ENCODE measurements at regions not wholly inside any gene's neighbourhood (a gene's known extent, or its start where the extent isn't known, plus 50 kb on each side); places are given as distances from the start of the nearest gene placed in this dataset.

DNA sequence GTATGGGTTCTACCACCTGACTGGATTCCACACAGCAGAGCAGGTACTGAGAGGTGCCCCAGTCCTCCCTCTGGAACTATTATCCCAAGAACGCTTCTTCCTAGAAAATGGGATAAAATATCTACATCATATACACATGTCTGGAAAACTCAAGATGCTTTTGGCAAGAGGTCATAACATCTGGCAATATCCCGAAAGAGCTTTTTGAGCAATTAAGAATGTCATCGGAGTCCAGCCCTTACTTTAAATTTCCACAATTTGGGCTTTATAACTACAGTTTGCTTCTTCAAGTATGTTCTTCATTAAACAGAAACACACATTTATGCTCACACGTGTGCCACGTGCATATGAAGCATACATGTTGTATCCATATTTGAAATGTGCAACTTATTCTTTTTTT is 365.9 kb upstream of the THBS1 start:
- in situ Hi-C loops (cut with HindIII; ENCODE audit: low sequenced_read_pairs) = no loop called here

DNA sequence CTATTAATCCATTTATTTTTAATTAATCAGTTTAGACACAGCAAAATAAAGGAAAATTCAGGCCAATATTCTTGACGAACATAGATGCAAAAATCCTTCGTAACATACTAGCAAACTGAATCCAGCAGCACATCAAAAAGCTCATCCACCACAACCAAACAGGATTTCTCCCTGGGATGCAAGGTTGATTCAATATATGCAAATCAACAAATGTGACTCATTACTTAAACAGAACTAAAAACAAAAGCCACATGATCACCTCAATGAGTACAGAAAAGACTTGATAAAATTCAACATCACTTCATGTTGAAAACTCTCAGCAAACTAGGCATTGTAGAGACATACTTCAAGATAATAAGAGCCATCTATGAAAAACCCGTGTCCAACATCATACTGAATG is 364.1 kb upstream of the THBS1 start:
- in situ Hi-C loops (cut with HindIII; ENCODE audit: low sequenced_read_pairs) = no loop called here

DNA sequence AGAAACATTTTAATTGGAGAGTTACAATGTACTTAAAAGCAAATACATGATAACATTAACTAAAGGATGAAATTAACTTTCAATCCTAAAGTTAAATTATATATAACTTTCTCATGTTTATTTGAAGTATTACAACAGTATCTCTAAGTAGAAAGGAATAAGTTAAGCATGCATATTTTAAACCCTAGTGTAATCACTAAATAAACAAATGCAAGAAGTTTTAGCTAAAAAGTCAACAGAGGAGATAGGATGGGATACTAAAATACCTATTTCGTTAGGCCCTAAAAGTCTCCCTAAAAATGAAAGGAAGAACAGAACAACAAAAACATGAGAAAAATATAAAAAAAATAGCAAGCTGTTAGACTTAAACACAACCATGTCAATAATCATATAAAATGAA is 361.3 kb upstream of the THBS1 start:
- in situ Hi-C loops (cut with HindIII; ENCODE audit: low sequenced_read_pairs) = no loop called here

DNA sequence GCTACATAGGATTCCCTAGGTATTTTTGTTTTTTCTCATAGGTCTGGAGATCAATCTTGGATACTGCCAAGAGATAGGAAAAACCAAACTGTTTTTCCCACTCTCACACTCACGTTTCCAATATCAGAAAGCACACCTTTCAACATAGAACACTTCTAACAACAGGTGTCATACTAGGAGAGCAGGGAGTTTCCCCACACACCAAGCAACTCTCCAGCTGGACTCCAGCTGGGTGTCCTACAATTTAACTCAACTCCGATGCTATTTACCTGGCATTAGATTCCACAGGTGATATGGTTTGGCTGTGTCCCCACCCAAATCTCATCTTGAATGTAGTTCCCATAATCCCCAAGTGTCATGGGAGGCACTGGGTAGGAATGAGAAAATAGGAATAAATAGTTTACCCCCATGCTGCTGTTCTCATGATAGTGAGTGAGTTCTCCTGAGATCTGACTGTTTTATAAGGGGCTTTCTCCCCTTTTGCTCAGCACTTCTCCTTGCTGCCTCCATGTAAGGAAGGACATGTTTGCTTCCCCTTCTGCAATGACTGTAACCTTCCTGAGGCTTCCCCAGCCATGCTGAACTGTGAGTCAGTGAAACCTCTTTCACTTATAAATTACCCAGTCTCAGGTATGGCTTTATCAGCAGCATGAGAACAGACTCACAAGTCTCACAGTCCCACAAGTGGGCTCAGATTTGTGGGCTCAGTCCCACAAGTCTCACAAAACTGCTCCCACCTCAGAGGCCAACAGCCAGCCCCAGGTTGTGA is 354.5 kb upstream of the THBS1 start:
- in situ Hi-C loops (cut with HindIII; ENCODE audit: low sequenced_read_pairs) = no loop called here

DNA sequence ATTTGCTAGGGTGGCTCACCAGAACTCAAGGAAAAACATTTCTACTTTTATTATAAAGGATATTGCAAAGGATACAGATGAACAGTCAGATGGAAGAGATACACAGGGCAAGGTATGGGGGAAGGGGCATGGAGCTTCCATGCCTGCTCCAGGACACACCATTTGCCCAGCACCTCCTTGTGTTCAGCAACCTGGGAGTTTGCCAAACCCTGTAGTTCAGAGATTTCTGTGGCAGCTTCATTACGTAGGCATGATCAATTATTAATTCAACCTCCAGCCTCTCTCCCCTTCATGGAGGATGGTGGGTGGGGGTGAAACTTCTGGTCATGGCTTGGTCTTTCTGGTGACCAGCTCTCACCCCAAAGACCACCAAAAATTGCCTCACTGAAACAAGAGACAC is 353.9 kb upstream of the THBS1 start:
- in situ Hi-C loops (cut with HindIII; ENCODE audit: low sequenced_read_pairs) = no loop called here

DNA sequence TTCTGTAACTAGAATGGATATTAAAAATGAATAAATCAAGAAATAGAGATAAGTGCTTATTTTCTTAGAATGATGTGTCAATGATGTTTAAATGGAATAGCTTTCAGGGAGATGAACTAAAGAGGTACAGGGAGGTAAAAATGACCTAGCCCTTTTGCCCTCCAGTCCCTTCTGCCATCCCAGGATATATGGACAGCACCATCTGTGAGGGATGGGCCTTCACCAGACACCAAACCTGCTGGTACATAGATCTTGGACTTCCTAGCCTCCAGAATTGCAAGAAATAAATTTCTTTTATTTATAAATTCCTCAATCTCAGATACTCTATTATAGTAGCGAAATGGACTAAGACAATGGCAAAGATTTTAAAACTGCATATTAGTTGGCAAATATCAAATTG is 352.0 kb upstream of the THBS1 start:
- in situ Hi-C loops (cut with HindIII; ENCODE audit: low sequenced_read_pairs) = no loop called here

DNA sequence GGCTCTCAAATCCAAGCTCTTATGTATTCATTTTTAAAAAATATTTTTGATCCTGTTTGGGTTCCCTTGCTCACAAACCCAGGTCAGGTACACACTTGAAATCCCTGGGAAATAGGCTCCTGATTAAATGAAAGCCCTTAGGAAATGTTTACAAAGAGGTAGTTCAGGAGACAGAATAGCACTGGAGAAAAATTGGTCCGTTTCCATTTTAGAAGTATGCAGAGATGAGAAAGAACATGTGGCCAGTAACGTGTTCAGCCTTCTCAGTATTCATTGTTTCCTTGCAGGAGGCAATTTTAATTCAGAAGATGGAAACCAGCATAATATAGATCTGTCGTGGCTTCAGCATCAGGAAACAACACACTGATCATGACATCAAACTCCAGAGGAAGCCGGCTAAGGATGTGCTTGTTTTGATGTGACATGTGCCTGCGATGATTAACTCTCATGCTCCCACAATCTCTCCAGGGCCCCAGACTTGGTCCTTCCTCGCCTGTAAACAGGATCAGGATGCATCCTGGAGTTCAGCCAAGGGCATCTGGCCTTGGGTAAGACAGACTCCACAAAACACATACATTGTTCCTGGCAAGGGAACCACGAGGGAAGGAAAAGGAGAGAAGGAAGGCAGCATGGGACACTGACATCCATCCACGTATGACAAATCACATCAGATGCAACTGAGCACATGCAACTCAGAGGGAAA is 350.5 kb upstream of the THBS1 start:
- in situ Hi-C loops (cut with HindIII; ENCODE audit: low sequenced_read_pairs) = no loop called here

DNA sequence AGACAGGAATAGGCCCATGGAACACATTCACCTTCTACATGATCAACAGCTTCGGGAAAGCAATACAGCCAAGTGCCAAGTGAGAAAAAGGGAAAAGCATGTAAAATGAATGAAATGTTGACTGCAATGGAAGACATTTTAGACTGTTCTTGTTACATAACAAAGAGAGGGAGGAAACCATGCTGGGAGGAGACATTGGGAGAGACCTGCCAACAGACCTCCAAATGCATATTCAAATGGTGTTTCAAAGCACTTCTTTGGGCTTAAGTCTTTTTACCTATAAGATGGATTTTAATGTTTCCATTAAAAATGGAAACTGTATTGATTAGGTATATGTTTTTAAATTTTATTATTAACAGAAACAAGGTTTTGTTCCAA is 350.0 kb upstream of the THBS1 start:
- in situ Hi-C loops (cut with HindIII; ENCODE audit: low sequenced_read_pairs) = no loop called here

DNA sequence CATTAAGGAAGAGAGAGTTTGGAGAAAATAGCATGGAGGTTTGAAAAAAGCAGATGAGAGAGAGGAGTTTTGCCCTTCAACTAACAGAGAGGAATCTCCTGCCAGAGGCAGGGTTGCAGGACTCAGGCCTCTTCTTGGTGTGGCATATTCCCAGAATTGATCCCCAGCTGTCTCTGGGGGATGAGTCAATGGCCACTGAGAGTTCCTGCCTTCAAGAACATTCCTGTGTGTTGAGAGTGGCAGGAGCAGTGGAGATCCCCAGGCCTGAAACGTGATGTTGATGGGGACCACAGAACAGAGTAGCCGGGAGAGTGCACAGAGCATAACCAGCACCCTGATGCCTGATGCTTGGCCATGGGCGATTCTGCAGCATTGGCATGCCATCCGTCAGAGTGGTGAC is 348.4 kb upstream of the THBS1 start:
- in situ Hi-C loops (cut with HindIII; ENCODE audit: low sequenced_read_pairs) = no loop called here

DNA sequence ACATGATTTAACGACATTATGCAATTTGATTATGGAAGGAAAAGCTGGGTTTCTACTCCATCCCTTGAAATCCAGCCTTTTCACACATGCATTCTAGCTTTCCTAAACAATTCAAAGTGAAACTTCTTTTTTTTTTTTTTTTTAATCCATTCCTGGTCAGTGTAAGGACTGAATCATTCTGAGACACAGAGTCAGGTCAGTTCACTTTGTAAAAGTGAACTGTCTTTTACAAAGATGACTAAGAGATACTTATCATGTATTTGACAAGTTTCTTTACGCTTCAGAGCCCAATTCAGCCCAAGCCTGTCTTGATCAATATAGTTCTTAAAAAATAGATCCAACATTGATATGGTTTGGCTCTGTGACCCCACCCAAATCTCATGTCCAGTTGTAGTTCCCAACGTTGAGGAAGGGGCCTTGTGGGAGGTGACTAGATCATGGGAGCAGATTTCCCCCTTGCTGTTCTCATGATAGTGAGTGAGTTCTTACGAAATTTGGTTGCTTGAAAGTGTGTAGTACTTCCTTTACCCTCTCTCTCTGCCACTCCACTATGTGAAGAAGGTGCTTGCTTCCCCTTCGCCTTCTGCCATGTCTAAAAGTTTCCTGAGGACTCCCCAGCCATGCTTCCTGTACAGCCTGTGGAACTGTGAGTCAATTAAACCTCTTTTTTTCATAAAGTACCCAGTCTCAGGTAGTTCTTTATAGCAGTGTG is 345.6 kb upstream of the THBS1 start:
- in situ Hi-C loops (cut with HindIII; ENCODE audit: low sequenced_read_pairs) = no loop called here

DNA sequence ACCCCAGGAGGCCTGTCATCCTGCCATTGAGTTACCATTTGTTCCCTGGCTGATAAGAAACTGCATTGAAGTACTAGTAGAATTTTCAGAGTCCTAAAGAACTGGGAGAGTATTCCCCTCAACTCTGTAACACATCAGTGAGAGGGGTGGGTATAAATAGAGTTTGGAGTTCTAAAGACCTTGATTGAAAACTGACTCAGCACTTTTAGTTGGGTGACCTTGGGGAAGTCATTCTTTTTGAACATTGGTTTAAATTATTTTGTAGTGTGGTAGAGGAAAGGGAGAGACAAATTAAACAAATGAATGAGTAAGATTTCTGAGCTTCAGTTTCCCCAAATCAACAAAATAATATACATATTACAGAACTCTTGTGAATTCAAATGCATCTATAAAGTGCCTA is 344.5 kb upstream of the THBS1 start:
- in situ Hi-C loops (cut with HindIII; ENCODE audit: low sequenced_read_pairs) = no loop called here

DNA sequence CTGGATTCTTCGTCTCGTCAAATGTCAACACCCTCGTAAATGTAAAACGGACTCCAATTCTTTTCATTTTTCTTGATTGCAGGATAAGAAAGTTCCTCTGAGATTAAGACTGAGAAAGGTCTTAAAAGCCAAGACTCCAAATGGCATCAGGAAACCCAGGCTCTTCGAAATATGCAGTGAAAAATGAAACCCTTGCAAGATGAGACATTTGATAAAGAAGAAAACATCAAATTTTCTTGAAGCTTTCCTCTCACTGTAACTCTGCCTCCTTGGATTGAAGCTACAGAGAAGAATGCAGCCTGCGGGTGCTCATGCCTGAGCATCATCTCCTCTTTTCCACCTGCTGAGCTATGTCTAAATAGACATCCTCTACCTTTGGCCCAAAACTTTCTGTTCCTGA is 342.4 kb upstream of the THBS1 start:
- in situ Hi-C loops (cut with HindIII; ENCODE audit: low sequenced_read_pairs) = no loop called here

DNA sequence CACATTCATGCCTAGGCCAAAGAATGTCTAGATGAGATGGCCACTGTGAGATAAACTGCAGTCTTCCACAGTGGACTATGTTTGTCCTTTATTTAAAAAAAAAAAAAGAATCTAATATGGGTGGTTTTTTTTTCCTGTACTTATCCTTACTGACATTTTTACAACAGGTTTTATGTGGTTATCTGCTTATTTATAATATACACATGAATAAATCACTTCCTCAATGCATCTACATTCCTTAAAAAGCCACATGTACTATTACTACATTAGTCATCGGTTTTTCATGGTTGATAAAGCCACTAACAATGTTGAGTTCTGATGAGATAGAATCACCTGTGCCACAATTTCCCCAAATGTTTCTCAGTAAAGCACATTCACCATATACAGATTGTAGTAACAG is 341.3 kb upstream of the THBS1 start:
- in situ Hi-C loops (cut with HindIII; ENCODE audit: low sequenced_read_pairs) = no loop called here

DNA sequence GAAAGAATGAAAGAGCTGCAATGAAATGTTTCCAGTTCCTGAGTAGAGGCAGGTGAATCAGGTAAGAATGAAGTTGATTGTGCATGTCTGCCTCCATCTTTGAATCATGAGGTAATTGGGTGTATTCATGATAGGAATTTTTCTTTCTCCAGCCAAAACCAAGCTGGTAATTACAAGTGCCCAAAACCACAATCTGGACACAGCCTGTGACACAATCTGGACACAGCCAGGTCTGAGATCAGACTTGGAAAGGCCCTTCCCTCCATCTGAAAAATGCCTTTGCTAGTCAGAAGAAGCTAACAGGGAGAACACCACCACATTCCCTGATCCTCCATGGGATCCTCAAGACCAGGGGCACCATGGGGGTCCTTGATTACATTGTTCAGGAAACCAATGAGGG is 338.5 kb upstream of the THBS1 start:
- in situ Hi-C loops (cut with HindIII; ENCODE audit: low sequenced_read_pairs) = no loop called here

DNA sequence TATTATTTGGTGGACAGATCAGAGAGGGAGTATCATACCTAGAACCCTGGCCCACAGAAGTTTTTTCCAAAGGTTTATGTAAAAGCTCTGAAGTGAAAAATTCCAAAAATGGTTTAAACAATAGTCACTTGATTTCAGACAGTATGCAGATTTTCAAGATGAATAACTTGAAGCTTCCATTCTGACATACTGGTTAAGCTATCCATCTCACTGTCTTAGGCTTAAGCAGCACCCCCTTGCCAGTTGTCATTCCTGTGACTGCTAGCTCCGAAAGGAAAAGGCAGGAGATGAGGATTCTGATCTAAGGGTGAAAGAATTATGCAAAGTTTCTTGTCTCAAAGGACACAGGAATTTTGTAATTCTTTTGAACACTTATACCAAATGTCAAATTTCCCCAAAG is 337.5 kb upstream of the THBS1 start:
- in situ Hi-C loops (cut with HindIII; ENCODE audit: low sequenced_read_pairs) = no loop called here

DNA sequence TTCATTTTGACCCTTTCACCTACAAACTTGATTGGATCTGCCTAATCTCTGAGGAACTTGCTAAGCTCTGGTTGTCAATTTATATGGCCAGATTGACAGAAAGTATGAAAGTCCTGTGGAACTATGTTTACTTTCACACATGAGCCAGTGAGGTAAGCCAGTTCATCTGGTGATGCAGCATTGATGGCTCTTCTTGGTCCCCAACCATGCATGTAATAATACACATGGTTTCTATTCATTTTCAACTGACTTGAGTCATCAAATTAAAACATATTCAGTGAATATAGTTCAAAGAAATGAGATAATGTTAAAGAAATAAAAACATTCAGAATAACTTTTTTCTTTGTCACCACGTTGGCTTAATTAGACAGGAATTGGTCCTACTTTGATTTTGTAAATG is 336.1 kb upstream of the THBS1 start:
- in situ Hi-C loops (cut with HindIII; ENCODE audit: low sequenced_read_pairs) = no loop called here

DNA sequence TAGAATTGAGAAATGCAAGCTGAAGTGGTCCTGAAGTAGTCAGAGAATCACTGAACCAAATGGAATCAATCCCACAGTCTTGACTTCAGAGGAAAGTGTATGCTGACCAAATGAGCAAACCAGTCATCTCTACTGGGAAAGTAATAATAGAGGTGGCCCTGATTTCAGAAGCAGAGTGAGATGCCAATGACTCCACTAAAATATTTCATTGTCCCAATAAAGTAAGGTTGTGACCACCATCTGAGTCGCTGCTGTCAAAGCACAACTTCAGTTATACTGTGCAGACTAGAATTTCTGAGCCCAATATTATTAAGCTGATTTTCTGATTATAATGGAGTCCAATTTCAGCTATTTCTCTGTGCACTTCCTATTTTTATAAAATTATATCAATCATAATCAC is 334.4 kb upstream of the THBS1 start:
- in situ Hi-C loops (cut with HindIII; ENCODE audit: low sequenced_read_pairs) = no loop called here

DNA sequence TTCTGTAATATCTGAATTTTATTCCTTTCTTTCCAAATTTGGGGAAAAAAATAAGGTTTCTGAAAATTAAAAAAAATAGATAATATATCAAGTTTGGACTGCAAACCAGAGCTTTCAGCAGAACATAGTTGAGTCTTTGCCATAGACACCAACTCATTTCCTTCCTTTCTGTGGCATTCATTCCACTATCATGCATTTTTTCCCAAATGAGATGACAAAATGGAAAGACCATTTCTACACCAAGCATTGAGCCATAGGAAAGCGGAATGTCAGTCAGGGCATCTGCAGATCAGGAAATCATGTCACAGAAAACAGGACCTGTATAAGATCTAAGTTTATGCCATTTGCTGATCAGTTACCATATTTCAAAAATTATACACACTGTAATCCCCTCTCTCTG is 333.3 kb upstream of the THBS1 start:
- in situ Hi-C loops (cut with HindIII; ENCODE audit: low sequenced_read_pairs) = no loop called here

DNA sequence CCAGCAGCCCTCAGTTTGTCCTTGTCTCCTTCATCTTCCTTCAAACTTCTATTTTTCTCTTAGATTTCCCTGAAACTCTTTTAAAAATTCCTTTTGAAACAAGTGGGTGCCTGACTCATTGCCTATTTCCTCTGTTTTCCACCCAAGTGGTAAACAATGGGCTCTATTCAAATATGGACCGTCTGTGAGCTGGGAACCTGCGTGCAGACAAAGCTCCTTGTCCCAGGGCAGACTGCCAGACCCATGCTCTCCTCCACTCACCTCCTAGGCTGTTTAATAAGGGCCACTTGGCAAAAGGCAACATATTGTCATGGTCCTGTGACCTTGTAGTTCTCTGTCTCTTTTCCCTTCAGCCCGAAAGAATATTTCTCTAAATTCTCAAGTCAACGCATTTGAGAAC is 332.7 kb upstream of the THBS1 start:
- in situ Hi-C loops (cut with HindIII; ENCODE audit: low sequenced_read_pairs) = no loop called here

DNA sequence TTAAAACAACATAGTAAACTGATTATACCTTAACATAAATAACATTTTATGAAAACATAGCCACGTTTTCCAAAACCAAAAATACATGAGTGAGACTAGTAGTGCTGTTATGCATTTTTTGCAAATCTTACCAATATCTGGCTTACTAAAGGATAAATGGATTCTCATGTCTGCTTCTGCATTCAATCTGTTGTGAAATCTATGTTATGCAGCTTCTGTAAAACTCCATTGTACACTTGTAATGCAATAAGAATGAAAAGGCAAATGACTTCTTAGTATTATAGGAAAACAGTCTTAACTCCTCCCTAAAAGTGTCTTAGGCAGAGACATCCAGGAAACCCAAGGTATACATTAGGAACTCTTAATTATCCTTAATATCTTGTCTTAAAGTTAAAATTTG is 330.9 kb upstream of the THBS1 start:
- in situ Hi-C loops (cut with HindIII; ENCODE audit: low sequenced_read_pairs) = no loop called here

DNA sequence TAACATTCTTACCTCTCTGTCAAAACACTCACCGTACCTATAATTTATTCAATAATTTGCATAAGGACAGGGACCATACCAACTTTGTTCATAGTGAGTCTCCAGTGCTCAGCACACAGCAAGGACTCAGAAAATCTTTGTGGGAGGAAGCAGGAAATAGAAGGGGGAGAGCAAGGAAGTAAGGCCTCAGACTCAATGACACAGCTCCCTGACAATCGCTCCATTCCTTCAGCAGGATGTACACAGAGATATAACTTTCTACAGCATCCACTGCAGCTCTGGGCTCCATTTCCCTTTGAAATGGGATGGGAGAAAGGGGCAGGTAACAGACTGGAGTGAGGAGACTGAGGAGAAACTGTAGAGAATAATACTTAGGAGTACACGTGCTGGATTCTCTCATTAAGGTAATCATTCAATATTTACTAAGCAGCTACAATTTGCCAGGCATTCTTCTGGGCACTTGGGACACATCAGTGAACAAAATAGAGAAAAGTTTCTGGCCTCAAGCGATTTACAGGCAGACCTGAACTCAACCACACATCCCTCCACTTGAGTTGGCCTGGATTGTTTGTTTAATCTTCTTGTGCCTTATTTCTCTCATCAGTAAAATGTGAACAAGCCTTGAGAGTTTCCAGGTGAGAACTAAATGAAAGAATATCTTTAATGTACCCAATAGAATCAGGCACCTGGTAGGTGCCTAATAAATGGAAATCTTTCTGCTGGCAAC is 330.3 kb upstream of the THBS1 start:
- in situ Hi-C loops (cut with HindIII; ENCODE audit: low sequenced_read_pairs) = no loop called here

Measured in endothelial cell of hepatic sinusoid (primary cell).